OCI-LY3 (cell line): ENCODE measurements at regions not wholly inside any gene's neighbourhood (a gene's known extent, or its start where the extent isn't known, plus 50 kb on each side); places are given as distances from the start of the nearest gene placed in this dataset.

ENCODE experiments used
- CTCF ChIP-seq: fragments of 200-600, 300-600 bp; sonication (generic); IDR thresholded peaks from 2 replicates; pipeline ENCODE4 v1.5.1; 2014; ENCODE audit warnings: antibody characterized with exemption, low read length, low read depth
- EZH2phosphoT487 ChIP-seq: fragments of 200-600 bp; shearing (Covaris generic); IDR thresholded peaks from 2 replicates; pipeline ENCODE4 v1.6.1; 2018; ENCODE audit warnings: antibody characterized with exemption, mixed run types, low read depth

DNA sequence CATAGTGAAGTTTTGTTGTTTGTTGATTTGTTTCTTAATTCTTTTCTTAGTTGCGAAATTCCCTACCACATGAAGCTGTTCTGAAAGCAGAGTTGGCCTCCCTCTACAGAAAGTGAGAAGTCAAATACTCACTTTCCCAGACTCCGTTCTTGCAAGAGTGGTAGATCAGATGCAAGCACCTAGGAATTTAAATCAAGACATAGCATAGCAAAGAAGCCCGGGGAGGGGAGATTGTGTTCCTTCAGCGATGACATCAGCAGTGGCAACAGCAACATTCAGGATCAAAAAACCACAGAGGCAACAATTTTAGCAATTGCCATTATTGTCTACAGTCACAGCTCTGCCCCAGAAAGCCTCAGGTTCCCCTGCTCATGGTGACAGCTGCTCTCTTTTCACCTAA lies 580.0 kb downstream of the RNF144A start:
- TF ChIP-seq CTCF, result no peak
- TF ChIP-seq EZH2phosphoT487, result no peak
